ENCODE measurements at regions not wholly inside any gene's neighbourhood (a gene's known extent, or its start where the extent isn't known, plus 50 kb on each side); places are given as distances from the start of the nearest gene placed in this dataset.
"Not testable (repeated sequence)": the region's sequence is repeated elsewhere in the genome, so short reads cannot be mapped to it uniquely, and the experiment has no call there.

DNA sequence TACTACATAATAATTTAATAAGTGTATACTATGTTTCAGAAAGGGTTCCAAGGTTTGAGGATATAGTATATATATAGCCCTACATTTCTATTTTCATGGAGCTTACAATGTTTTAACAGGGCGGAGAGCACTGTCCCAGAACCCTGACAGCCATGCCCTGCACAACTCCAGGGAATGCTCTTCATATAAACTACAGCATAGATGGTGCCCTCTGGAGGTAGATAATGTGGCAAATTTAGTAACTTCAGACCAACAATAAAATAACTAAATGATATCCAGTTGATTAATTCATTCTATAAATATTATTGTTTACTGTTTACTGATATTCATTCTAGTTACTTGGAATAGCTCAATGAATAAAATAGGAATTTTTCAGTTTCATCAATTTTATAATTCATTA lies 693.7 kb upstream of the CCDC179 start:
- DNase-seq (ENCODE audit: low spot score), result no peak

DNA sequence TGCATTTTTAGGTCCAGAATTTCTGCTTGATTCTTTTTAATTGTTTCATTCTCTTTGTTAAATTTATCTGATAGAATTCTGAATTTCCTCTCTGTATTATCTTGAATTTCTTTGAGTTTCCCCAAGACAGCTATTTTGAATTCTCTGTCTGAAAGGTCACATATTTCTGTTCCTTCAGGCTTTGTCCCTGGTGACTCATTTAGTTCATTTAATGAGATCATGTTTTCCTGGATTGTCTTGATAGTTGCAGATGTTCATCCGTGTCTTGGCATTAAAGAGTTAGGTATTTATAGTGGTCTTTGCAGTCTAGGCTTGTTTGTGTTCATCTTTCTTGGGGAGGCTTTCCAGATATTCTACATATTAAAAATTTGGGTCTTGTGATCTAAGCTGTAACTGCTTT lies 694.8 kb upstream of the CCDC179 start:
- DNase-seq (ENCODE audit: low spot score), result no peak

DNA sequence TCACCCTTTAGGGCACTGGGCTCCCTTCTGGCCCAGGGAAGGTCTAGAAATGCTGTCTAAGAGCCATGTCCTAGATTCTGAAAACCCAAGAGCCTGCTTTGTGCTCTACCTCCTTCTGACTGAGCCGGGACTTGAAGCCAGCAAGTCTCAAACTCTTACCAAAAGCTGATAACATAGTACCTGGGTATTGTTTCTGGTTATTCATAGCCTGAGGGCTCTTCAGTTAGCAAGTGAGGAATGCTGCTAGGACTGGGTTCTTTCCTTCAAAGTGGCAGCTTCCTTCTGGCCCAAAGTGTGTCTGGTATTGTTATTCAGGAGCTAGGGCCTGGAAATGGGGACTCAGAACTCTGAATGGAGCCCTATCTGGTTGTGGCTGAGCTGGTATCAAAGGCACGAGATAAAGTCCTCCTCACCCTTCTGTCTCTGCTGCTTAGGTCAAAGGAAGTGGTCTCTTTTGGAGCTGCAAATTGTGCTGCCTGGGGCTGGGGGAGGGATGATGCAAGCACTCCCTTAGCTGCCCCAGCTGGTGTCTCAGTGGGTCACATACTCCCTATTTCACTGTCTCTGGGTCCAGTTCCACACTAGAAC lies 696.0 kb upstream of the CCDC179 start:
- DNase-seq (ENCODE audit: low spot score), result no peak

DNA sequence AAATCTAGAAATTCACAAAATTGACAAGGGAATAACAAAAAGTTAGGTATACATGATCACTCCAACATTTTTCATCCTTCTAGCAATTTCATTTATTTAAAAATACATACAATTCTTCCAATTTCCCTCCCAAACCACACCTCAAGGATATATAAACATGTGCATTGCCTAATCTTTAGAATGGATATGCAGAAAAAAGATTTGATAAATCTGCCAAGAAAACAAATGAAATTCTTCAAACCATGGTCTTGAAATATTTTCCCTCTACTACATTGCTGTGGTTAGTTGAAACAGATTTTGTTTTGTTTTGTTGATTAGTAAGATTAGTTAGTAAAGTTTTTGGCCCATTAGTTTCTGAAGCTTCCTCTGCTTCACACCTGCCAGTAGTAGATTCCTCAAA lies 703.3 kb upstream of the CCDC179 start:
- no peak for DNase-seq (ENCODE audit: low spot score)

DNA sequence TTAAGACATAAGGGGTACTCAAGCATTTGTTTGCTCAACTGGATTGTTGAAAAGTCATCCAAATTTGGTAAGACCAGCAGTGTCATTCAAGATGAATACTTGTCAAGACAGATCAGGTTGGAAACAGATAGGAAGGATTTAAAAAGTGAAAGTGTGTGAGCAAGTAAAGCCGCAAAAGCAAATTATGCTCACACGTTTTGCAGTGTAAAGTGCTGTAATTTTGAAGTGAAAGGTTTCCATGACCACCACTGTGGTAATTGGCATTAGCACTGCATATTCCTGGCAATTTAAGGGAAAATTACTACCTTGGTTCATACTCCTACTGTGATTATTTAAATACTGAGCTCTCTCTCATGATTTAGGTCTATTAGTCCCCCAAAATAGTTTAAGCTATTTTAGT lies 704.1 kb upstream of the CCDC179 start:
- no peak for DNase-seq (ENCODE audit: low spot score)

DNA sequence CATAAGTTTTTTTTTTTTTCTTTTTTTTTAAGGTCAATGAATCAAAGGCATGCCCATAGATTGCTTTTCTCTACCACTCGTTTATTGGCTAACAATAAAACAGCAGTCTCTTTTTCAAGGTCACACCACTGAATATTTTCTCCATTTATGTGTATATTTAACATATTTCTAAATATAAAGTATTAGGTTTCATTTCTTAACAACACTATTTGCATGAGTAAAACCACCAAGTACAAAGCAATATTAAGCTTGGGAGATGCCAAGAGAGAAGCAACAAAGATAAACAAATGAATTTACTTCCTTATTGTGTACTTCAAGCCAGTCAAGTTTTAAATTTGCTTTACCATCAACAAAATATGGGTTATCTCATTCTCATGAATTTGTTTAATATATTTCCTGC lies 708.9 kb upstream of the CCDC179 start:
- no peak for DNase-seq (ENCODE audit: low spot score)

DNA sequence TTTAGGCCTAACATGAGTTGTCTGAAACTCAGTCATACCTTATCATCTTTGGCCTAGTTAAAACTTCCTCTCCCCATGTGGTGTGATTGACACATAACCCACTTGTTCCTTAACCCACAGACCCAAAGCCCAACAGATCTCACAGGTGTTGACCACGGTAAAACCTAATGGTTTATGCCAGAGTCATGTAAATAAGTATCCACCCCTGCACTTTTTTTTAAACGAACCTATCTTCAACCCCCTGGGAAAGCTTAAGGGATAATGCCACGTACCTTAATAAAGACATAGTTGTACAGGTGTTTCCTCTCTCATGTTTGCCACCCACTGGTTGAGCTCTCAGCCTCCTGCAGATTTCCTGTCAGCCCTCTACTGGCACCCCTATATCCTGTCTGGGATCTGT lies 709.3 kb upstream of the CCDC179 start:
- DNase-seq (ENCODE audit: low spot score), result no peak

DNA sequence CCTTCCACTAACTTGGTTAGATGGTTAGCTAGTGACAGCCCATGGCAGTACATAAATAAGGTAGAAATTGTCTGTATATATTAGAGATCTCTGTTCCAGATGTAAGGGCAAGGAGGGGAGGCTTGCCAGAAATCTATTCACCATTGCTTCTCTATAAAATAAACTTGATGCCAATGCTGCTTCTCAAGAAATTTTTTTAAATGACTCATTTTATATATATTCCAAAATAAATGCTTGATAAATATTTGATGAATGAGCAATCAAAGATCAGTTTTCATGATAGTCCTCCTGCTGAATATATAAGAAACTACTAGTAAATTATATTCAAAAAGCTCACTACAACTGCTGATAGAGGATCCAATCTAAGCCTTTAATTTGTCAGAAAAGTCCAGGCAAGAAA lies 710.6 kb upstream of the CCDC179 start:
- no peak for DNase-seq (ENCODE audit: low spot score)

DNA sequence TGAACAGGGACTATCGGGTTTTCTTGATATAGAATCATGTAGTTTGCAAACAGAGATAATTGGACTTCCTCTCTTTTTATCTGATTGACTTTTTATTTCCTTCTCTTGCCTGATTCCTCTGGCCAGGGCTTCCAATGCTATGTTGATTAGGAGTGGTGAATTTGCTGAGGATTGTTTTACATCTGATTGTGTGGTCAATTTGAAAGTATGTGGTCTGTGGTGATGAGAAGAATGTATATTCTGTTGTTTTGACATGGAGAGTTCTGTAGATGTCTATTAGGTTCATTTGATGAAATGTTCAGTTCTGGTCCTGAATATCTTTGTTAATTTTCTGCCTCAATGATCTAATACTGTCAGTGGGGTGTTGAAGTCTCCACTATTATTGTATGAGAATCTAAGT lies 713.2 kb upstream of the CCDC179 start:
- DNase-seq (ENCODE audit: low spot score), result no peak

DNA sequence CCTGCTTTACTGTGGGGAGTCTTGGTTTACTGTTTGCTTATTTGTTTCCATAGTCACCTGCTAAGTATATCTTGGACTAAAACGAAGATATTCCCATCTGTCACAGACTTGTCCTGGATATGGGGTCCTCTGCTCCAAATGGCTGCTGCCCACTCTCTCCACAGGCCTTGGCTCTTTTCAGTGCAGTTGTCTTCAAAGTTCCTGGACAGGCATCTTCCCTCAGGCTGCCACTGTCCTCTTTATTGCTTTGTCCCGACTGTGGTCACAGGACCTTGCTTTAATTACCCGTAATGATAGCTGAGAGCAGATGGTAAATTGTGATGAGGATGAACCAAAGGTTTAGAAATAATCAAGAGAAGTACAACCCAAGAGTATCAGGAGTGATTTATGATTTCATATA lies 713.9 kb upstream of the CCDC179 start:
- no peak for DNase-seq (ENCODE audit: low spot score)

DNA sequence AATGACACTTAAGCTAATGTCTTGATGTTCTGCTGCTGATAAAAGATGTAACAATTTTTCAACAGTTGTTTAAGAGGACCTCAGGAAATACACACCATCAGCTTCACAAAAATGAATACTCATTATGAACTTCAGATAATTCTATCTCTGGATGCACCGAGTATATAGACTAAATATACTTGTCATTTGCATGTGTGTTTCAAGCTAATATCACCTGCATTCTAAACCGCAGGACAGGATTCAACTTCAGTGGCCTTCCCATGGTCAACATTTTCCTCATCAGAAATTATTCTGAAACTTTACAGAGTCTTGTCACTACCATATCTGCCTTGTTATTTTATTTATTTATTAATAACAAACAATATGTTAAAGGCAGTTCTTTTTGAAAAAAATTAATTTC lies 717.0 kb upstream of the CCDC179 start:
- DNase-seq (ENCODE audit: low spot score), result no peak

DNA sequence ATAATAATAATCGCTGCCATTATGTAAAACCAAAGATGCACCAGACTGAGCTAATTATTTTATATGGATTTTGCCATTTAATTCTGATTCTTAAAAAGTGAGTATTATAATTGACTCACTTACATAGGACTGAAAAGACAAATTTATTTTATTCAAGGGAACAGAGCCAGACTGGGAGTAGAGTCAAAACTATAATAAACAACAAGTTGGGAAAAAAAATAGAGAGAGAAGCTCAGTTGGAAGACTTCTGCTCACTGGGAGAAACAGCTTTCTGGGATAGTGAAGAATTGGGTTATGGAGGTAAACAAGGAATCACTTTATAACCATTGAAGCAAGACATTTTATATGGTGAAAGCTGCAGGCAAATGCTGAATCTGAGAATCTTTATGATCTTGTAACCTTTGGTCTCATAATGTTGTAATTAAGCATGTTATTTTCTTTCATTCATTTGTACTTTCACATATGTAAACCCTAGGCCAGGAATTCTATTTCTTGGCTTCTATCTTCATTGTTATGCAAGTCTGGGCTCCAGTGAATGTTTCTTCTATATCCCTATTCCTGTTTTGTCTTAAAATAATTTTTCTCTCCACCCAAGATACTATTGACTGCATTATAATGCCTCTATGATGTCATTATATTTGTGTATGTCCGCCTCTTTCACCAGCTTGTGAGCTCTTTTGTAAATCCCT lies 725.3 kb upstream of the CCDC179 start:
- DNase-seq (ENCODE audit: low spot score), result no peak

DNA sequence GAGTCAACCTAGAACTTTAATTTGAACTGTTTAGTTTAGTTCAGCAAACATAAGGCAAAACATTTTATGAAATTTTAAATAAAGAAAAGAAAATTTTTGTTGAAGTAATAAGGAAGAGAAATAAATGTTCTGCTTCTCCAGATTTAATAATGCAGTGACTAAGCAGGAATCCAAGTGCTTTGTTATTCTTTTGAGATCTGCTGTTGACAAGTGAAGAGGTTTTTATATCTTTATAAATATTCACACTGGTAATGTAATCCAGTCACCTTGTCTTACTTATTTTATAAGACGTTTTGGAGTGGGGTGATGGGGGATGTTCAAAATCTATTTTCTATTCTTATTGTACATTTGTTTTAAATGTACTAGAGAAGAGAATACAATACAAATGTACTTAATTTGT lies 725.9 kb upstream of the CCDC179 start:
- no peak for DNase-seq (ENCODE audit: low spot score)

DNA sequence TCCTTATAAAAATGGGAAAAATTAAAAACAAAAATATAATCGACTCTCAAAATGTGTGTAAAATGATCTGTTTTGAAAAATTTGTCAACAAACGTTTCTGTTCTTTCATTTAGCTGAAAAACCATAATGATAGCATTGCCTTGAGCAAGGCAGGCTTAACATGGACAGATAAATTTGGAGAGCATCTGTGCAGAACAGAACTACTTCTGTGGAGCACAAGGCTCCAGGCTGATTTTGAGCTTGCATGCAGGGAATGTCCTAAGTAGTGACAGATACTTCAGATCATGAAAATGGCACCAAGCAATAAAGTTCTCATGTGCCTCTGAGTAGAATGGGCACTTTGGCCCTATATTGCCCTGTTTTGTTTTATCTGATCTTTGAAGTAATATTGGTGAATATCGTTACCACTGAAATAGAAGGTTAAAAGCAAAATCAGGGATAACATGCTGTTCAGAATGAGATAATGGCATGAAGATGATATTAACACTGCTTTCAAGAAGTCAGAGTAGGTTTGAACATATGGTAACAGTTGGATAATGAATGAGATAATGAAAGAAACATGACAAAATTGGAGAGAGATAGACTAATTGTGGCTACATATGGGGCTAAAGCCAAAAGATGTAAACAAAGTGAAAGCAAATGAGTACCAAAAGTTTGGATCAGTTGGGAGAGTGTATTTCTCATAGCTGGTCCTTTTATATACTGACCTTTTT lies 730.5 kb upstream of the CCDC179 start:
- DNase-seq (ENCODE audit: low spot score), result no peak

DNA sequence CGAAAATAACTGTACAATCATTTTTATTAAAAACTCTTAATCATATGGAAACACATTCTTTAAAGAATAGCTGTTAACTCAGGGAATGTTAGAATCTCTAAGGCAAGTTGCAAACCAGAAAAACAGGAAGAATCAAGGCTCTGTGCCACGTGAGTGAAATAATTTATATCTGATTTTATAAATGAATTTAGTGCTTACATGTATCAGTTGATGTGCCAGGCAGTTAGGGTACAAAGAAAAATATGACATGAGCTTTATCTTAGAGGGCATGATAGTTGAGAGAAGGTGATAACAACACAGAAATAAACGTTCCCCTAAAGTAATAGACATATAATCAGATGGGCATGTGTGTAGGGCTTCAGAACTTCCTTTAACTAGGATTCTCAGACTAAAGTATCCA lies 734.5 kb upstream of the CCDC179 start:
- DNase-seq (ENCODE audit: low spot score), result no peak

DNA sequence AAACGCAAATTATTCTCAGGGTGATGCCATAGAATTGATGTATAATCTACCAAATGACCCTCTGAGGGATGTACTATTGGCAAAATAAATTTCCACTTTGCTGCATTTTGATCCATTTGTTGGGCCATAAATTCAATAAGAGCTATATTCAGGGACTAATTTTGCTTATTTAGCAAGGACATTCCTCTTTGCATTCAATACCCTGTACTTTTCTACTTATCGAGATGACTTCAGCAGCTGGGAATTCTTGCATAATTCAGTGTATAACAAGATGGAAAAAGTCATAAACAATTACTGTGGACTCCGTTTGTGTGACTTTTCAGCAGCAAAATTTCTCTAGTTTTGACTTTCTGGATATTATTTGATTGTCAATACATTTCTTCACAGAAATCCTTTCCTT lies 744.7 kb upstream of the CCDC179 start:
- DNase-seq (ENCODE audit: low spot score), result no peak

DNA sequence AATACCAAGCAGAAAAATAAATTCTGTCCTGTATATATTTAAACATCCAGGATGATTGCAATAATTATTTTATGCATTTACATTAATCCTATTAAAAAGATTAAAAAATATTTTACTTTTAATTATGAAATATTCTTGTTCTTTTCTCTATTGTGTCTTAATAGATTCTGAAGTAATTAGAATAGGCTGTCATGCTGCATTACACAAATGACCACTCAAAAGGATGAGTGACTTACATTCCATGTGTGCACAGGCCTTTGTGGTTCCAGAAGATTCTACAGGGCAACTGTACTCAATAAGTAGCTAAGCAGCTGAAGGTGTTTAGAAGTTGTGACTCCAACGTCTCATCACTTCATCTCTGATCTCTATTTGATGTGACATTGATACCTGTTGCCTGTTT lies 745.9 kb upstream of the CCDC179 start:
- no peak for DNase-seq (ENCODE audit: low spot score)

DNA sequence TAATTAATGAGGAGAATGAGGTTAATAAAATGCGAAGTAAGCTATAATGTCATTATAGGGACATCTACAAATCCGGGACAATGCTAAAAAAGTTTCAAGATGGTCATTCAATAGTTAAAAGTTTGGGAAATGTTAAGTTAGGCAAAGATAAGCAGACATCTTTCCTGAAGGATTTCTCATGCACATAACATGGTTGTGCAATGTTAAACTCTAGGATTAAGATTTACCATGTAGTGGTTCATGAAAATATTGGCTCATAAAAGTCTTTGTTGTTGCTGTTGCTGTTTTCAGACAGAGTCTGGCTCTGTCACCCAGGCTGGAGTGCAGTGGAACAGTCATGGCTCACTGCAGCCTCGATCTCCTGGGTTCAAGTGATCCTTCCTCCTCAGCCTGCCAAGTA lies 751.5 kb upstream of the CCDC179 start:
- DNase-seq (ENCODE audit: low spot score), result no peak

DNA sequence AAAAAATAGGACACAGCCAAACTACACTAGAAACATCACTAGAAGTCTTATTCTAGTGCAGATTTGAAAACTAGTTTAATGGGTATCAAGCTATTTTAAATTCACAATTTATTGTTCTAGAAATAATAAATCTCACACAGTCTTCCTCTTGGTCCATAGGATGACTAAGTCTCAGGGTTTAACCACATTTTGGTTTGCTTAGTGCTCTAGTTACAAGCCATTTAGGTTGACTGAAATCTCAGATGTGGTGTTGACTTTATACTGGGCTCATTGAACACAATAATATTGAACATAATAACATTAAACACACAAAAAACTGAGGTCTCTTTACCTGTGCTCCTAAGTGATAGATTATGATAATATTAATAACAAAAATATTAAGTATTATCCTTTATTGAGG lies 760.3 kb upstream of the CCDC179 start:
- no peak for DNase-seq (ENCODE audit: low spot score)

DNA sequence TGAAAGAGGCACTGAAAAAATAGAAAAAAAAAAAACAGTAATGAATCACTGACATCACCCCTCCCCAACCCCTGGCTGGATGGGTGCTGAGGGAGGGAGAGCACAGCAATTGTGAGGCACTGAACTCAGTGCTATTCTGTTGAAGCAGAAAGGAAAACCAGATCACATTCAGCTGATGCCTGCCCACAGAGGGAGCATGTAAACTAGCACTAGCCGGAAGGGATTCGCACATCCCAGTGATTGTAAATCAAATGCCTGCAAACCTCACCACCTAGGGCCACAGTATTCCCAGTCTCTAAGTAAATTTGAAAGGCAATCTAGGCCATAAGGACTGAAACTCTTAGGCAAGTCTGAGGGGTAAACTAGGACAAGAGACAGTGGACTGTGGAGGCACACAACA lies 772.0 kb upstream of the CCDC179 start:
- DNase-seq (ENCODE audit: low spot score), result no peak

DNA sequence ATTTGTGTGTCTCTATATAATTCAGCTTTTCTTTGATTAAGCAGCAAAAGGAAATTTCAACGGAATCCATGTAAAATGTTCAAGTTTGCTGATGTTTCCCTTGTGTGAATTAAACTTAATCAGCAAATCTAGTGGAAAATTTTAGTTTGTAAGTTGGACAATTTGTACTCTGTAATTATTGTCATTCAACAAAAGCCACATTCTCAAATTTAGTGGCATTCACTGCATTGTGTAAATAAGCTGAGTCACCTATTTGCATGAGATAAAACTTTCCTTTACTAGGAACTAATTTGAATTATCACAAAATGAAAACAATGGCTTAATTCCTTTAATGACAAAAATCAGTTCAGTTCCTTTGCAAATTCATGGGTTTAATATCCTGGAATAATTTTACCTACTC lies 784.2 kb upstream of the CCDC179 start:
- no peak for DNase-seq (ENCODE audit: low spot score)

DNA sequence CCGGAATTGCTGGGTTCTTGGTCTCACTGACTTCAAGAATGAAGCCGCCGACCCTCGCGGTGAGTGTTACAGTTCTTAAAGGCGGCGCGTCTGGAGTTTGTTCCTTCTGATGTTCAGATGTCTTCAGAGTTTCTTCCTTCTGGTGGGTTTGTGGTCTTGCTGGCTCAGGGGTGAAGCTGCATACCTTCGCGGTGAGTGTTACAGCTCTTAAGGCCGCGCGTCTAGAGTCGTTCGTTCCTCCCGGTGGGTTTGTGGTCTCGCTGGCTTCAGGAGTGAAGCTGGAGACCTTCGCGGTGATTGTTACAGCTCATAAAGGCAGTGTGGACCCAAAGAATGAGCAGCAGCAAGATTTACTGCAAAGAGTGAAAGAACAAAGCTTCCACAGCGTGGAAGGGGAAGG lies 792.1 kb upstream of the CCDC179 start:
- not testable (repeated sequence) for DNase-seq (ENCODE audit: low spot score)

DNA sequence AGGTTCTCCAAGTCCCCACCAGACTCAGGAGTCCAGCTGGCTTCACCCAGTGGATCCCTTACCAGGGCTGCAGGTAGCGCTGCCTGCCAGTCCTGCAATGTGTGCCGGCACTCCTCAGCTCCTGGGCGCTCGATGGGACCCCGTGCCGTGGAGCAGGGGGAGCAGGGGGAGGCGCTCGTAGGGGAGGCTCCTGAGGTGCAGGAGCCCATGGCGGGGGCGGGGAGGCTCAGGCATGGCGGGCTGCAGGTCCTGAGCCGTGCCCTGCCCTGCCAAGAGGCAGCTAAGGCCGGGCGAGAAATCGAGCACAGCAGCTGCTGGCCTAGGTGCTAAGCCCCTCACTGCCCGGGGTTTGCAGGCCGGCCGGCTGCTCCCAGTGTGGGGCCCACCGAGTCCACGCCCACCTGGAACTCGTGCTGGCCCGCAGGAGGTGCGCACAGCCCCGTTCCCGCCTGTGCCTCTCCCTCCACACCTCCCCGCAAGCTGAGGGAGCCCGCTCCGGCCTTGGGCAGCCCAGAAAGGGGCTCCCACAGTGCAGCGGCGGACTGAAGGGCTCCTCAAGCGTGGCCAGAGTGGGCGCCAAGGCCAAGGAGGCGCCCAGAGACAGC lies 792.9 kb upstream of the CCDC179 start:
- no peak for DNase-seq (ENCODE audit: low spot score)

All from mucosa of gallbladder (tissue), 1 donor.